ENCODE measurements at regions not wholly inside any gene's neighbourhood (a gene's known extent, or its start where the extent isn't known, plus 50 kb on each side); places are given as distances from the start of the nearest gene placed in this dataset.

- H3K9me3 ChIP-seq, result peaks cover 0 to 3% (median 0%) of the 10 kb centered on the region in 11 donors
- H3K4me1 ChIP-seq, result peaks cover 0 to 5% (median 0%) of the 10 kb centered on the region in 9 donors
- 80 to 85% methylated on average over 1 of the region's 1 CpG for WGBS, 2 donors
- no peaks in the 10 kb centered on the region for H3K27me3 ChIP-seq
- TF ChIP-seq CTCF (IDR thresholded peaks at IDR 0.05), result no peak
- intact Hi-C loops (cut with DNase I), result loop anchor here in 1 of 10 donors (5.0 kb wide), 1 partner anchor 1952 kb away; no protein-coding TSS in a partner anchor
- H3K4me3 ChIP-seq, result no peak overlapping the region
- H3K27ac ChIP-seq, result no peak overlapping the region
- DNase-seq (no peak), ATAC-seq (no peak)
- H3K36me3 ChIP-seq, result no peaks in the 10 kb centered on the region
Measured at GRCh38 chr21:28644762-28645161, 347.9 kb downstream of the LTN1 start.

- 94 to 96% methylated on average over 4 of the region's 4 CpGs for WGBS, 2 donors
- intact Hi-C loops (cut with DNase I), result loop anchor here in 1 of 10 donors (5.0 kb wide), 1 partner anchor 1951 kb away; no protein-coding TSS in a partner anchor
Measured at GRCh38 chr21:28642891-28643290, 349.8 kb downstream of the LTN1 start.

GRCh38 chr21:28641731-28642130 lies 350.9 kb downstream of the LTN1 start:
- H3K4me3 ChIP-seq, result no peak overlapping the region
- intact Hi-C loops (cut with DNase I), result loop anchor here in 1 of 10 donors (5.0 kb wide), 1 partner anchor 1949 kb away; no protein-coding TSS in a partner anchor
- peaks cover 0 to 9% (median 0%) of the 10 kb centered on the region in 9 donors for H3K4me1 ChIP-seq
- H3K27me3 ChIP-seq, result no peaks in the 10 kb centered on the region
- peaks cover 0 to 3% (median 0%) of the 10 kb centered on the region in 11 donors for H3K9me3 ChIP-seq
- H3K36me3 ChIP-seq, result no peaks in the 10 kb centered on the region
- WGBS, 2 donors, result 76 to 79% methylated on average over 1 of the region's 1 CpG
- ATAC-seq (no peak), DNase-seq (no peak)
- H3K27ac ChIP-seq, result no peak overlapping the region
- no peak for TF ChIP-seq CTCF (IDR thresholded peaks at IDR 0.05)

More at GRCh38 chr21:28642891-28643290, 349.8 kb downstream of the LTN1 start:
- peak in 2 of 8 donors; percentile 45 to 67 for ATAC-seq
- TF ChIP-seq CTCF (IDR thresholded peaks at IDR 0.05), result no peak
- Histone ChIP-seq H3K9me3 (peaks cover 0 to 3% (median 0%) of the 10 kb centered on the region in 11 donors), H3K27me3 (no peaks in the 10 kb centered on the region), H3K4me3 (no peak overlapping the region), H3K27ac (no peak overlapping the region), H3K36me3 (no peaks in the 10 kb centered on the region), H3K4me1 (peaks cover 0 to 5% (median 0%) of the 10 kb centered on the region in 9 donors)
- no peak for DNase-seq

GRCh38 chr21:28640326-28640725 lies 352.4 kb downstream of the LTN1 start:
- ATAC-seq, result no peak
- TF ChIP-seq CTCF (IDR thresholded peaks at IDR 0.05), result no peak
- no peak for DNase-seq
- WGBS, 2 donors, result 75 to 78% methylated on average over 5 of the region's 5 CpGs
- Histone ChIP-seq H3K4me3 (no peak overlapping the region), H3K9me3 (peaks cover 0 to 3% (median 0%) of the 10 kb centered on the region in 11 donors), H3K36me3 (no peaks in the 10 kb centered on the region), H3K27ac (no peak overlapping the region), H3K27me3 (no peaks in the 10 kb centered on the region), H3K4me1 (peaks cover 0 to 20% (median 0%) of the 10 kb centered on the region in 9 donors)
- intact Hi-C loops (cut with DNase I), result loop anchor here in 1 of 10 donors (5.0 kb wide), 1 partner anchor 1948 kb away; no protein-coding TSS in a partner anchor

Data from heart right ventricle (tissue), 16 donors.